ENCODE measurements at regions not wholly inside any gene's neighbourhood (a gene's known extent, or its start where the extent isn't known, plus 50 kb on each side); places are given as distances from the start of the nearest gene placed in this dataset.

DNA sequence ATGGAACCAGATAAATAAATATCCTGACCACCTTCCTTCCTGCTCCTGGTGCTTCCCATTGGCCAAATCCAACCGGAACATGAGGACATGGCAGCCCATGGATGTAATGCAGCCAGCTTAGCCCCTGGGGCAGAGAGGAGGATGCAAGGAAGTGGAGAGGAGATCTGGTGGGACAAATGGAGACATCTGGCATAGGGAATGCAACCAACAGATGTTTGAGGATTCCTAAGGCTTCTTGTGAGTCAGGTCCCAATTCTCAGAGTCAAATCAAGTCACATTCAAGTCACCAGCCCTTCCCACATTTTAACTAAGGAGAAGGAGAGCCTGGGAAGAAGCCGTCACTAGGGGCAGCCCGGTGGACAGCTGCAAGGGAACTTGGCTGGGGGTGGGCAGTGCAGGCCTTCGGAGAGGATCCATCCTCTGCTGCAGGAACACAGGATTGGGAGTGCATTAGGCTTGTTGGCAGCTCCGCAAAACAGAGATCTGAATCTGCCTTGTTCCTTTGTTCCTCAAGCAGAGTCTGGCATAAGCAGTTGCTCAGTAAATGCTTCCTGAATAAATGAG, 62.8 kb upstream of the HS3ST2 start:
- no peak for TF ChIP-seq CTCF (IDR thresholded peaks at IDR 0.05; ENCODE audit: insufficient read depth, low read length)
- no peak overlapping the region for H3K4me3 ChIP-seq (ENCODE audit: low read depth, low read length)
- no peak for DNase-seq (ENCODE audit: low read depth)

DNA sequence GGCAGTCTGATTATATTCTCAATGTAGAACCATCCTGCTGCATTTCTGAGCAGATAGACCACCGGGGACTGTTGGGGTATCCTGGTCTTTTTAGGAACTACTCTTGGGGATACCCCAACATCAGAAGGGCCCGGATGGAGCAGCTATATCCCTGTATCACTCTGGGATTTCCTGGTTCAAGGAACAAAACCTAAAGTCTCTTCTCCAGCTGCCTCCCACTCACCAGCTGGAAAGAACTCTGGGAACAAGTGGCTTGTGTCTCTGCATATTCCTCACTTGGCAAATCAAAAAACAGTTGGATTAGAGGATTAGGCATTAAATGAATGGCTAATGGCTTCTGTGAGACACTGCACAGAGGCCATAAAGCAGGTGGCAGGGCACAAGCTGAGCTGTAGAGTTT, 62.3 kb upstream of the HS3ST2 start:
- H3K4me3 ChIP-seq (ENCODE audit: low read depth, low read length), result no peak overlapping the region
- no peak for DNase-seq (ENCODE audit: low read depth)
- TF ChIP-seq CTCF (IDR thresholded peaks at IDR 0.05; ENCODE audit: insufficient read depth, low read length), result no peak

GRCh38 chr16:22753451-22753850, 60.5 kb upstream of the HS3ST2 start:
- no peak for TF ChIP-seq CTCF (IDR thresholded peaks at IDR 0.05; ENCODE audit: insufficient read depth, low read length)
- no peak overlapping the region for H3K4me3 ChIP-seq (ENCODE audit: low read depth, low read length)
- DNase-seq (ENCODE audit: low read depth), result no peak

DNA sequence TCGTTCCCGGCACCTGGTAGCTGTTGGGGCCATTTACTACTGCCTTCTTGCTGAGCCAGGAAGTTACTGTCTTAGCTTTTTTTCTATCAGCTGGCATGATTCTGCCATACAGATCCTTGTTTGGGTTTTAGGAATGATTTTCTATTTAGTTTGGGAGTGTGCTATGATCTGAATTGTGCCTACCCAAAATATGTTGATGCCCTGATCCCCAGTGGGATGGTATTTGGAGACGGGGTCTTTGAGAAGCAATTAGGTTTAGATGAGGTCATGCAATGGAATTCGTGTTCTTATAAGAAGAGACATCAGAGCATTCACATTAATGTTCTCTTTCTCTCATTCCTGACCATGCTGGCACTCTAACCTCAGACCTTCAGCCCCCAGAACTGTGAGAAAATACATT, 59.4 kb upstream of the HS3ST2 start:
- no peak overlapping the region for H3K4me3 ChIP-seq (ENCODE audit: low read depth, low read length)
- TF ChIP-seq CTCF (IDR thresholded peaks at IDR 0.05; ENCODE audit: insufficient read depth, low read length), result no peak
- DNase-seq (ENCODE audit: low read depth), result no peak

DNA sequence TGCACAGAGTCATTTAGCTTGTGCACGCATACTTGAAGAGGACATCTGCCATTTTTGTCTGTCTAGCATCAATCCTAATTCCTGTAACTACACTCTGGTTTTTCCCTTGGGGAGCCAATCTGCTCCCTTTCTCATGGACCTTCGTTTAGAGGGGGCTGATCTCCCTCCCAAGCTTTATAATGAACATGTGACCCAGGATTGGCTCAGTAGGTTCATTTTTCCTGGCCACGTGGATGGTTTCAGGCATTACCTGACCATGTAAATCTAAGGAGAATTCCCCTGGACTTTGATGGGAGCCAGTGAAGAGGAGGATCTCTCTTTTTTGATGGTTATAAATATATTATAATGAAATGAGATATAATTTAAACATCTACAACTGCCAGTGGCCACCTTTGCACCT, 56.8 kb upstream of the HS3ST2 start:
- H3K4me3 ChIP-seq (ENCODE audit: low read depth, low read length), result no peak overlapping the region
- DNase-seq (ENCODE audit: low read depth), result no peak

DNA sequence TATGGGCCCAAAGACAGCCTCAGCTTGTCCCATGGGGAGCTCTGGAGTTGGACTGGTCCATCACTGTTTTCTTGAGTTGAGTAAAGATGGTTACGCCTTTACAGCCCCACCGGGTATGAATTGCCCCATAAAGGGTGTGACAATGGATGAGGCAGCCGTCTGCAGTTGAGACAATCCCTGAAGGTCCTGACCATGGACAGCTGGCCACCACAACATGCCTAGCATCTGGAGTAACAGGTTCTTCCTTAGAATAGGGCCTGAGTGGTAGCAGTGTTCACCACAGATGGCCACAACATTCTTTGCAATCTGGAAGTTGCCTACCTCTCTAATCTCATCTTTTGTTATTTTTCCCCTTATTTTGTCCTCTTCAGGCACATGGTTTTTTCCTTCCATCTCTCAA, 51.5 kb upstream of the HS3ST2 start:
- TF ChIP-seq CTCF (IDR thresholded peaks at IDR 0.05; ENCODE audit: insufficient read depth, low read length), result no peak
- DNase-seq (ENCODE audit: low read depth), result no peak
- no peak overlapping the region for H3K4me3 ChIP-seq (ENCODE audit: low read depth, low read length)

More for the DNA sequence above, 56.8 kb upstream of the HS3ST2 start:
- TF ChIP-seq CTCF (IDR thresholded peaks at IDR 0.05; ENCODE audit: insufficient read depth, low read length), result no peak

DNA sequence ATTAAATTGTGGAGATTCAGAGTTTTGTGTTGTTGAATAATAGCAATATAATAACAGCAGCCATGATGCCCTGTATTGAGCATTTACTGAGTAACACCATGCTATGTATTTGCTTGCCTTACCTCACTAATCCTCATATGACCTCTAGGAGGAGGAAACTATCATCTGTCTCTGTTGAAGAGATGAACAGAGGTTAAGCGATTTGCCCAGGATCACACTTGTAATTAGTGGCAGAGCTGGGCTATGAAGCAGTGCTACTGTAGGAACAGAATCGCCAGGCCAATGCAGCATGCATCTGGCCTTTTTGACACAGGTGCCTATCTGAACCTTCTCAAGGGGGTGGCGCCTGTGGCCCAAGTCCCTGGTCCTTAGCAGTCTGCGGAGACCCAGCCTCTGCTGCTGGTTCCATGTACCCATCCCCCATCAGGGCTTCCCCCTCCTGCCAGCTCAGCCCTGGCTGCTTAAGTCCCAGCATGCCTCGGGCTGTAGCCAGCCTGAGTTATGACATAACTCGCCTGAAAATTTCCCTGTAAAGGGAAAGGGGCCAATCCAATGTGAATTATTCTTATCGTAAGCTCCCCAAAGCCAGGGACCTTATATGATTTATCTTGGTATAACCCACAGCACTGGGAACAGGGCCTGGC, 50.4 kb upstream of the HS3ST2 start:
- no peak overlapping the region for H3K4me3 ChIP-seq (ENCODE audit: low read depth, low read length)
- DNase-seq (ENCODE audit: low read depth), result no peak
- TF ChIP-seq CTCF (IDR thresholded peaks at IDR 0.05; ENCODE audit: insufficient read depth, low read length), result no peak

Measured in fibroblast of the aortic adventitia (primary cell).